Duodenal mucosa (tissue), 2 donors: ENCODE measurements at regions not wholly inside any gene's neighbourhood (a gene's known extent, or its start where the extent isn't known, plus 50 kb on each side); places are given as distances from the start of the nearest gene placed in this dataset.

Experiments used
- H3K27ac ChIP-seq: one replicate; pipeline ENCODE4 v1.7.0; 2013; ENCODE audit warnings: low read depth, low read length
- H3K27me3 ChIP-seq, 2 donors: one replicate each; pipeline ENCODE4 v1.7.0; 2013; ENCODE audit warnings: low read length in 2 of 2, control low read depth in 1 of 2; ENCODE audit not compliant: insufficient read depth in 2 of 2, control insufficient read depth in 1 of 2
- H3K36me3 ChIP-seq, 2 donors: one replicate each; pipeline ENCODE4 v1.7.0; 2013; ENCODE audit warnings: low read length in 2 of 2, control low read depth in 1 of 2; ENCODE audit not compliant: insufficient read depth in 2 of 2, control insufficient read depth in 1 of 2
- H3K4me1 ChIP-seq, 2 donors: one replicate each; pipeline ENCODE4 v1.7.0; 2013; ENCODE audit warnings: low read length in 2 of 2, control low read depth in 1 of 2; ENCODE audit not compliant: insufficient read depth in 2 of 2, control insufficient read depth in 1 of 2
- H3K4me3 ChIP-seq, 2 donors: one replicate each; pipeline ENCODE4 v1.7.0; 2013; ENCODE audit warnings: low read length in 2 of 2, low read depth in 1 of 2
- H3K9ac ChIP-seq, 2 donors: one replicate each; pipeline ENCODE4 v1.7.0; 2013; ENCODE audit warnings: low read length in 2 of 2, low read depth in 1 of 2
- H3K9me3 ChIP-seq, 2 donors: one replicate each; pipeline ENCODE4 v1.7.0; 2013; ENCODE audit warnings: low read length in 2 of 2, control low read depth in 1 of 2; ENCODE audit not compliant: control insufficient read depth in 1 of 2

DNA sequence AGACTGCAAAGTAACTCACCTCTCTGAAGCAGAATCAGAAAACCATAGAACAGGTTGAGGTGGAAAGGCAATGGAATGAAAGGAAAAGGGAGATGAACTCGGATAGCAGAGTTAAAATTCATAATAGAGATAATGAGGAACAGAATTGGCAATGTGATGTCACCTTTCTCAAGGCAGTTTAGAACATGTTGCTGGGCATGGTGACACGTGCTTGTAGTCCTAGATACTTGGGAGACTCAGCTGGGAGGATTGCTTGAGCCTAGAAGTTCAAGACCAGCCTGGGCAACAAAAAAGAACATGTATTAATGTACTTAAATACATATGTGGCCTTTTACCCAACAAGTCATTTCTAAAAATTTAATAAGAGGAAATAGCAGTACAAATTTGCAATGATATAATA, 81.6 kb upstream of the MIER3 start:
- Histone ChIP-seq H3K9me3 (no peaks in the 10 kb centered on the region), H3K4me3 (no peak overlapping the region), H3K36me3 (no peaks in the 10 kb centered on the region), H3K9ac (no peak overlapping the region), H3K4me1 (peaks cover 23 to 45% of the 10 kb centered on the region in 2 donors), H3K27ac (no peak overlapping the region), H3K27me3 (no peaks in the 10 kb centered on the region)

DNA sequence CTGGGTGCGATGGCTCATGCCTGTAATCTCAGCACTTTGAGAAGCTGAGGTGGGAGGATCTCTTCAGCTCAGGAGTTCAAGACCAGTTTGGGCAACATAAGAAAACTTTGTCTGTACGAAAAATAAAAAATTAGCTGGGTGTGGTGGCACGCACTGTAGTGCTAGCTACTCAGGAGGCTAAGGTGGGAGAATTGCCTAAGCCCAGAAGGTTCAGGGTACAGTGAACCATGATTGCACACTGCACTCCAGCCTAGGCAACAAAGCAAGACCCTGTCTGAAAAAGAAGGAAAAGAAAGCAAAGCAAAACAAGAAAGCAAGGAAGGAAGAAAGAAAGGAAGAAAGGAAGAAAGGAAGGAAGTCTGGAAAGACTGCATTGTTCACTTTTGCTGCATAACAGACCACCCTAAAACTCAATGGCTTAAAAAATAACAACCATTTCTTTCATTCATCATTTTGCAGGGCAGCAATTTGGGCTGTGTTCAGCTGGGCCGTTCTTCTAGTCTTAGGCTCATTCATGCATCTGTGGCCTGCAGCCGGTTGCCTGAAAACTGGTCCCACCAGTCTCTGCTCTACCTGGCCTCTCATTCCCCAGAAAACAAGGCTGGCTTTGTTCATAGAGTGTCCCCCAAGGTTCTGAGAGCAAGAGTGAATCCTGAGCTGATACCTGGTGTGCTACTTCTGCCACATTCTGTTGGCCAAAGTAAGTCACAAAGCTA, 82.4 kb upstream of the MIER3 start:
- no peak overlapping the region for H3K27ac ChIP-seq
- H3K9me3 ChIP-seq: no peaks in the 10 kb centered on the region
- no peaks in the 10 kb centered on the region for H3K27me3 ChIP-seq
- no peak overlapping the region for H3K9ac ChIP-seq
- H3K4me1 ChIP-seq: peaks cover 23 to 45% of the 10 kb centered on the region in 2 donors
- H3K4me3 ChIP-seq: peak overlapping the region in 1 of 2 donors; percentile 25
- no peaks in the 10 kb centered on the region for H3K36me3 ChIP-seq

DNA sequence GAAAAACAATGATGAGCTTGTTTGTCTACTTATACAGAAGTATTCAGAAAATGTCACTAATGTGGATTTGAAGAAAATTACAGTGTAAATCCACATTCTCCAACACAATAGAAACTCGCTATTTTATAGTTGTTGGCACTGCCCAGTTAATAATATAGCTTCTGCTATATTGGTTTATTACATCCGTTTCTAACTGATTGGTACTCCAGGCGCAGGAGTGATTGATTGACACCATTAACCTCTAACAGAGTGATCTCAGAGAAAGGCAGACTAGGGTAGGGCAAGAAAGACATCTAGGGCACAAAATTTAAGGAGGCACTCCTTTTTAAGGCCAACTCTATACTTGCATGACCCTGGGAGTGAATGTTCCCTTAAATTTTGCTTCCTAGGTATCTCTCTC, 84.0 kb upstream of the MIER3 start:
- Histone ChIP-seq H3K36me3 (no peaks in the 10 kb centered on the region), H3K27ac (no peak overlapping the region), H3K4me3 (no peak overlapping the region), H3K9me3 (no peaks in the 10 kb centered on the region), H3K9ac (no peak overlapping the region), H3K27me3 (no peaks in the 10 kb centered on the region), H3K4me1 (peaks cover 16 to 42% of the 10 kb centered on the region in 2 donors)

DNA sequence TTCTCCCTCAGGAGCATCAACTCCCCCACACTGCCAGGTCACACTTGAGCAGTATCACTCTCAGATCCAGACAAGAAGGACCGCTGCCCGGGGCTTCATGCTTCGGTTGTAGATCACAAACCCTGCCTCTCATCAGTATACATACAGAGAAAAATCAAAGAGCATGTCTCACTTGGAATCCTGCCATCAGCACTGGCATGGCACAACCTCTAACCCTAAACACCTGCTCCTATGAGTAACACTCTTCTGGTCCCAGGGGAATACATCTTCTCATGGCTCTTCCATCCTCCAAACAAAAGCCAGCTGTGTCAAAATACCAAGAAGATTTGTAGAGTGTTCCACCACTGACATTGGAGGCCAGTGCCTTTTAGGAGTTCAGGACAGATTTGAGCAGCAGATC, 84.8 kb upstream of the MIER3 start:
- Histone ChIP-seq H3K4me3 (no peak overlapping the region), H3K9me3 (no peaks in the 10 kb centered on the region), H3K36me3 (no peaks in the 10 kb centered on the region), H3K4me1 (peaks cover 10 to 36% of the 10 kb centered on the region in 2 donors), H3K9ac (no peak overlapping the region), H3K27ac (no peak overlapping the region), H3K27me3 (no peaks in the 10 kb centered on the region)

DNA sequence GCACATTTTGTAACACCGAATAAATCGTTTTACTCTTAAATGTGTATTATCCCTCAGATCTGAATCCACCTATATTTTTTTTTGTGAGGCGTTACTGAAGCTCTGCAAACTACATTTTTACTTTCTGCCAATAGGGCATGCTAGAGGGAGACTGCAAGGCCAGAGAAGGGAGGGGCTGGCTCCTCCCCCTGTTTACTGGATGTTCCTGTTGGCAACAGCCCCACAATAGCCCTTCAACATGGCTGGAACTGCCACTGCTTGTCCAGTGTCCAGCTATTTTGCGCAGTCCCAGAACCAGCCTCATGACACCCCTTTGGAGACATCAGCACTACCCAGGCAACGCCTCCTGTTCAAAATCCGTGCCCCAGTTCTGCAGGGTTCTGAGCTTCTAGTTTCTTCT, 85.4 kb upstream of the MIER3 start:
- no peaks in the 10 kb centered on the region for H3K9me3 ChIP-seq
- no peak overlapping the region for H3K4me3 ChIP-seq
- H3K9ac ChIP-seq: no peak overlapping the region
- no peak overlapping the region for H3K27ac ChIP-seq
- no peaks in the 10 kb centered on the region for H3K27me3 ChIP-seq
- peaks cover 9 to 33% of the 10 kb centered on the region in 2 donors for H3K4me1 ChIP-seq
- H3K36me3 ChIP-seq: no peaks in the 10 kb centered on the region

DNA sequence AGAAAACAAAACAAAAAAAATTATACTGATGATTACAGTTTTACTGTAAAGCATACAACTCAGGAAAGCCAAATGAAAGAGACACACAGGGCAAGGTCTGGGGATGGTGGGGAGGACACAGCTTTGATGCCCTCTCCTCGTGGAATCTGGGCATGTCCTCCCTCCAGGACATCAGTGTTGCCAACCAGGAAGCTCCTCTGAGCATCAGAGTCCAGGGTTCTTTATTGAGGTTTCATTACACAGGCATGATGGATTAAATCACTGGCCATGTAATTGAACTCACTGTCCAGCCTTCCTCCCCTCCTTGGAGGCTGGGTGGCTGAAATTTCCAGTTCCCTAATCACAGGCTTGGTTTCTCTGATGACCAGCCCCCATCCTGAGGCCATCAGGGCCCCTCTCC, 89.6 kb upstream of the MIER3 start:
- Histone ChIP-seq H3K27me3 (no peaks in the 10 kb centered on the region), H3K4me3 (no peak overlapping the region), H3K9ac (no peak overlapping the region), H3K36me3 (no peaks in the 10 kb centered on the region), H3K9me3 (no peaks in the 10 kb centered on the region), H3K4me1 (peaks cover 0 to 5% of the 10 kb centered on the region in 2 donors), H3K27ac (no peak overlapping the region)

DNA sequence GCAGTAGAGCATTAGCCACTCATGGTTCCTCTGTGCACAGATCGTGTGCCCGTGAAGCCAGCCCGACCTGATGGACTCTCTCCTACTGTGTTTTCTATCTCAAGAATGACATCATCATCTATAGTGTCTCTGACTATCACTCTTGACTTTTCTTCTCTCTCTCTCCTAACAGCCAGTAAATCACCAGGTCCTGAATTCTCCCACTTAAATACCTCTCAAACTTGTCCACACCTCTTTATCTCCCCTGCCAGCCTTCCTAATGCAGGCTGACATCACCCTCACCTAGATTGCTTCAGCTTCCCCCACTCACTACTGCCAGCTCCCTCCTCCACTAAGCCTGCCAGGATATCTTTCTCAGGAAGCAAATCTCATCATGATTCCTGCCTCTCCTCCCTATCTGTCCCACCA, 90.6 kb upstream of the MIER3 start:
- Histone ChIP-seq H3K27ac (no peak overlapping the region), H3K9me3 (no peaks in the 10 kb centered on the region), H3K9ac (no peak overlapping the region), H3K4me3 (no peak overlapping the region), H3K4me1 (no peaks in the 10 kb centered on the region), H3K36me3 (no peaks in the 10 kb centered on the region), H3K27me3 (no peaks in the 10 kb centered on the region)

DNA sequence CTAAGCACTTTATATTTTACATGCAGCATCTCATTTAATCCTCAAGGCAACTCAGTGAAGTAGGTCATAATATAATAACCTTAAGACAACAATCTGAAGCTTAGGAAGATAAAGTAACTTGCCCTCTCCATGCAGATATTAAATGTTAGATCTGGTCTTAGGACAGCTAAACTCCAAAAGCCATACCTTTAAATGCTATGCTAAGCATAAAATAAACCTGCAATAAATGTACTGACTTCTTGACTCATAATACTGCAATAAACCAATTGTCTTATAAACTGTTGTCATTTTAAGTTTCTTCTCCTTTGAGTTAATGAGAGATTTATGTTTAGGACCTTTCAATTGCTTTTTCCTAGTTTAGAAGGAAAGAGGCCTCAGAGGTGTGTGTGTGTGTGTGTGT, 102.2 kb upstream of the MIER3 start:
- peaks cover 13 to 21% of the 10 kb centered on the region in 2 donors for H3K4me1 ChIP-seq
- H3K4me3 ChIP-seq: no peak overlapping the region
- H3K9ac ChIP-seq: no peak overlapping the region
- H3K36me3 ChIP-seq: no peaks in the 10 kb centered on the region
- no peaks in the 10 kb centered on the region for H3K27me3 ChIP-seq
- no peaks in the 10 kb centered on the region for H3K9me3 ChIP-seq
- no peak overlapping the region for H3K27ac ChIP-seq

DNA sequence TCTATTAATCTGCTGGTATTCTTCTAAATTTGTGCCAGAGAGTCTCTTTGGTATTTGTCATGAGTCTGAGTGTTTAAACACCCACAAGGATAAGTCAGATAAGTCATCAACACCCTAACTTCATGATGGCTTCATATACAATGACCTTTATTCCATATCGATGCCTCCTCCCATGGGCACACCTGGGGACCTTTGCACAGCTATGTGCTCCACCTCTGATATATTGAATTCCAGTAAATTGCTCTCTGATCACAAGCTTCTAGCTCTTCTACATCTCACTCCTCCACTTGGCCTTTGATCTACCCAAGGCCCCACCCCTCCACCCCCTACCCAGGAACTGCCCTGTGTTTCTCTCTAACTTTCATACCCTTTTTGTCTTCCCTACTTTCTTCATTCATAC, 102.7 kb upstream of the MIER3 start:
- Histone ChIP-seq H3K27ac (peak overlapping the region; percentile 54), H3K9me3 (no peaks in the 10 kb centered on the region), H3K27me3 (no peaks in the 10 kb centered on the region), H3K4me1 (peaks cover 13 to 21% of the 10 kb centered on the region in 2 donors), H3K9ac (no peak overlapping the region), H3K36me3 (no peaks in the 10 kb centered on the region), H3K4me3 (no peak overlapping the region)

DNA sequence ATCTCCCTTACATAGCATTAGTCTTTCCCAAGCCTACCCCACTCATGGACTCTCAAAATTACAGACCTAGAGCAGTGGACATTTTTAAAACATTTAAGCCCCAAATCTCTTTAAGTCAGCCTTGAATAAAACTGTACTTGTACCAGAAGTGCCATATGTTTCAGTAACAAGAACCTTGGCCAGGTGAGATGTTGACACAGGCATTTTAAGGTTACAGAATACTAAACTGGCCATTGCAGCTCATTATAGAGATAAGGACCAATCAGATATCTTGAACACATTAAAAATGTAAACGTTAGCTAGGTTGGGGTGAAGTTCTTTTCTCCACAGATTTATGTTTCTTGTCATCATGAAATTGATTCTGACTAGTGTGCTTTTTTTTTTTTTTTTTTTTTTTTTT, 103.8 kb upstream of the MIER3 start:
- no peaks in the 10 kb centered on the region for H3K9me3 ChIP-seq
- H3K27ac ChIP-seq: peak overlapping the region; percentile 54
- no peaks in the 10 kb centered on the region for H3K27me3 ChIP-seq
- no peaks in the 10 kb centered on the region for H3K36me3 ChIP-seq
- peaks cover 13 to 21% of the 10 kb centered on the region in 2 donors for H3K4me1 ChIP-seq
- H3K4me3 ChIP-seq: no peak overlapping the region
- H3K9ac ChIP-seq: no peak overlapping the region
